OCI-LY1 (cell line): ENCODE measurements at regions not wholly inside any gene's neighbourhood (a gene's known extent, or its start where the extent isn't known, plus 50 kb on each side); places are given as distances from the start of the nearest gene placed in this dataset.

Experiments
- EZH2 ChIP-seq: fragments of 200-600 bp; sonication (generic), shearing (Covaris generic); IDR thresholded peaks from 2 replicates; pipeline ENCODE4 v1.8.0; 2017; ENCODE audit warnings: borderline replicate concordance, mixed run types, mild to moderate bottlenecking, antibody characterized with exemption, low read length, moderate library complexity, mixed read lengths
- TF ChIP-seq, protein P1 (sequence below): fragments of 200-600 bp; sonication (generic), shearing (Covaris generic); IDR thresholded peaks from 2 replicates; pipeline ENCODE4 v1.5.1; 2017; ENCODE audit warnings: mild to moderate bottlenecking, antibody characterized with exemption, low read length, moderate library complexity, mixed read lengths

DNA sequence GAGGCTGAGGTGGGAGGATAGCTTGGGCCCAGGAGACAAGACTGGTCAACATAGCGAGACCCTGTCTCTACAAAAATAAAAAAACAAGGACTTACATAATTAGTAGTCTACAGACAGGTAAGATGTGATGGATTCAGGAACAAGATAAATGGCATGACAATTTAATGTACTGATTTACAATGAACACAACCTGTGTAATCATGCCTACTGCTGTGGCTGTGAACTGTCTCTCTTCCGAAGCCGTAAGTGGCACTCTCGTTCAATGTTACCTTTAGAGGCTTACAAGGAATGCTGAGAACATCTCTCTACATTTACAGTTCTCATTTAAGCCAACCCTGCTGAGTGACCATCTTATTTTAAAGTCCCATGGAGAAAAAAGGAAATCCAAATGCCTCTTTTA lies 134.8 kb upstream of the PRDM1 start:
- TF ChIP-seq, protein P1, sequence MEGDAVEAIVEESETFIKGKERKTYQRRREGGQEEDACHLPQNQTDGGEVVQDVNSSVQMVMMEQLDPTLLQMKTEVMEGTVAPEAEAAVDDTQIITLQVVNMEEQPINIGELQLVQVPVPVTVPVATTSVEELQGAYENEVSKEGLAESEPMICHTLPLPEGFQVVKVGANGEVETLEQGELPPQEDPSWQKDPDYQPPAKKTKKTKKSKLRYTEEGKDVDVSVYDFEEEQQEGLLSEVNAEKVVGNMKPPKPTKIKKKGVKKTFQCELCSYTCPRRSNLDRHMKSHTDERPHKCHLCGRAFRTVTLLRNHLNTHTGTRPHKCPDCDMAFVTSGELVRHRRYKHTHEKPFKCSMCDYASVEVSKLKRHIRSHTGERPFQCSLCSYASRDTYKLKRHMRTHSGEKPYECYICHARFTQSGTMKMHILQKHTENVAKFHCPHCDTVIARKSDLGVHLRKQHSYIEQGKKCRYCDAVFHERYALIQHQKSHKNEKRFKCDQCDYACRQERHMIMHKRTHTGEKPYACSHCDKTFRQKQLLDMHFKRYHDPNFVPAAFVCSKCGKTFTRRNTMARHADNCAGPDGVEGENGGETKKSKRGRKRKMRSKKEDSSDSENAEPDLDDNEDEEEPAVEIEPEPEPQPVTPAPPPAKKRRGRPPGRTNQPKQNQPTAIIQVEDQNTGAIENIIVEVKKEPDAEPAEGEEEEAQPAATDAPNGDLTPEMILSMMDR: no peak
- no peak for TF ChIP-seq EZH2
